Endothelial cell of hepatic sinusoid (primary cell): ENCODE measurements at regions not wholly inside any gene's neighbourhood (a gene's known extent, or its start where the extent isn't known, plus 50 kb on each side); places are given as distances from the start of the nearest gene placed in this dataset.

Experiments used
- in situ Hi-C: cut with HindIII; loops from 2 replicates; pipeline ENCODE4 v1.10.0; 2017; ENCODE audit warnings: low sequenced_read_pairs

GRCh38 chr2:8480915-8481314 is 200.9 kb upstream of the ID2 start:
- in situ Hi-C loops: no loop called here

- in situ Hi-C loops: no loop called here
Observed at GRCh38 chr2:8481463-8482009, 200.3 kb upstream of the ID2 start.

- in situ Hi-C loops: no loop called here
Observed at GRCh38 chr2:8482432-8482831, 199.4 kb upstream of the ID2 start.

- in situ Hi-C loops: no loop called here
Observed at GRCh38 chr2:8484502-8485283, 197.2 kb upstream of the ID2 start.

GRCh38 chr2:8485736-8486135 is 196.1 kb upstream of the ID2 start:
- in situ Hi-C loops: no loop called here

- in situ Hi-C loops: no loop called here
Observed at GRCh38 chr2:8486141-8486540, 195.7 kb upstream of the ID2 start.

- in situ Hi-C loops: no loop called here
Observed at GRCh38 chr2:8487461-8487932, 194.4 kb upstream of the ID2 start.

GRCh38 chr2:8488001-8488738 is 193.7 kb upstream of the ID2 start:
- in situ Hi-C loops: no loop called here

- in situ Hi-C loops: no loop called here
Observed at GRCh38 chr2:8489221-8489620, 192.6 kb upstream of the ID2 start.

- in situ Hi-C loops: loop anchor here (10.0 kb wide), 1 partner anchor 65 kb away; no protein-coding TSS in a partner anchor
Observed at GRCh38 chr2:8489751-8490150, 192.1 kb upstream of the ID2 start.

GRCh38 chr2:8490166-8490721 is 191.6 kb upstream of the ID2 start:
- in situ Hi-C loops: loop anchor here (10.0 kb wide), 1 partner anchor 65 kb away; no protein-coding TSS in a partner anchor

- in situ Hi-C loops: loop anchor here (10.0 kb wide), 1 partner anchor 63 kb away; no protein-coding TSS in a partner anchor
Observed at GRCh38 chr2:8491296-8492027, 190.4 kb upstream of the ID2 start.

- in situ Hi-C loops: loop anchor here (10.0 kb wide), 1 partner anchor 61 kb away; no protein-coding TSS in a partner anchor
Observed at GRCh38 chr2:8494151-8494550, 187.7 kb upstream of the ID2 start.

- in situ Hi-C loops: loop anchor here (10.0 kb wide), 1 partner anchor 60 kb away; no protein-coding TSS in a partner anchor
Observed at GRCh38 chr2:8494589-8494988, 187.3 kb upstream of the ID2 start.

- in situ Hi-C loops: loop anchor here (10.0 kb wide), 1 partner anchor 59 kb away; no protein-coding TSS in a partner anchor
Observed at GRCh38 chr2:8495189-8495989, 186.5 kb upstream of the ID2 start.

GRCh38 chr2:8496079-8496478 is 185.8 kb upstream of the ID2 start:
- in situ Hi-C loops: loop anchor here (10.0 kb wide), 1 partner anchor 59 kb away; no protein-coding TSS in a partner anchor

- in situ Hi-C loops: loop anchor here (10.0 kb wide), 1 partner anchor 58 kb away; no protein-coding TSS in a partner anchor
Observed at GRCh38 chr2:8496617-8497016, 185.2 kb upstream of the ID2 start.

- in situ Hi-C loops: loop anchor here (10.0 kb wide), 1 partner anchor 56 kb away; no protein-coding TSS in a partner anchor
Observed at GRCh38 chr2:8498994-8499393, 182.9 kb upstream of the ID2 start.
